ENCODE measurements at regions not wholly inside any gene's neighbourhood (a gene's known extent, or its start where the extent isn't known, plus 50 kb on each side); places are given as distances from the start of the nearest gene placed in this dataset.

DNA sequence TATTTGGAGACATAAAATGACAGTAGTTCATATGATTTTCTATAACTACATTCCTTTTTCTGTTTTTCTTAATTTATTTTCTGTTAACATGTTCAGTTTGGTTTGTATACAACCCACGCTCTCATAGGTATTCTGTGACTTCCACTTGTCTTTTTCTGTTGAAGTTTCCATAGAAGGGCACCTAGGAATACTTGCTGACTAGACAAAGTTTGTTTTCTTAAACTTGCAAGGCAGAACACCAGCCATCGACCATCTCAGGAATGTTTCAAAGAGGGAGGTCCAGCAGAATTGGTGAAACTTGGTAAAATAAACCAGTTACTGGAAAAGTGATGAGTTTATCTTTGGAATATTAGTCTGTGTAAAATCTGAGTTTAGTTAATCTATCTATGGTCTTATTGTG is 403.2 kb upstream of the CADM2 start:
- no peaks in the 10 kb centered on the region for H3K36me3 Mint-ChIP-seq (ENCODE audit: low read depth)
- TF ChIP-seq, protein P1, sequence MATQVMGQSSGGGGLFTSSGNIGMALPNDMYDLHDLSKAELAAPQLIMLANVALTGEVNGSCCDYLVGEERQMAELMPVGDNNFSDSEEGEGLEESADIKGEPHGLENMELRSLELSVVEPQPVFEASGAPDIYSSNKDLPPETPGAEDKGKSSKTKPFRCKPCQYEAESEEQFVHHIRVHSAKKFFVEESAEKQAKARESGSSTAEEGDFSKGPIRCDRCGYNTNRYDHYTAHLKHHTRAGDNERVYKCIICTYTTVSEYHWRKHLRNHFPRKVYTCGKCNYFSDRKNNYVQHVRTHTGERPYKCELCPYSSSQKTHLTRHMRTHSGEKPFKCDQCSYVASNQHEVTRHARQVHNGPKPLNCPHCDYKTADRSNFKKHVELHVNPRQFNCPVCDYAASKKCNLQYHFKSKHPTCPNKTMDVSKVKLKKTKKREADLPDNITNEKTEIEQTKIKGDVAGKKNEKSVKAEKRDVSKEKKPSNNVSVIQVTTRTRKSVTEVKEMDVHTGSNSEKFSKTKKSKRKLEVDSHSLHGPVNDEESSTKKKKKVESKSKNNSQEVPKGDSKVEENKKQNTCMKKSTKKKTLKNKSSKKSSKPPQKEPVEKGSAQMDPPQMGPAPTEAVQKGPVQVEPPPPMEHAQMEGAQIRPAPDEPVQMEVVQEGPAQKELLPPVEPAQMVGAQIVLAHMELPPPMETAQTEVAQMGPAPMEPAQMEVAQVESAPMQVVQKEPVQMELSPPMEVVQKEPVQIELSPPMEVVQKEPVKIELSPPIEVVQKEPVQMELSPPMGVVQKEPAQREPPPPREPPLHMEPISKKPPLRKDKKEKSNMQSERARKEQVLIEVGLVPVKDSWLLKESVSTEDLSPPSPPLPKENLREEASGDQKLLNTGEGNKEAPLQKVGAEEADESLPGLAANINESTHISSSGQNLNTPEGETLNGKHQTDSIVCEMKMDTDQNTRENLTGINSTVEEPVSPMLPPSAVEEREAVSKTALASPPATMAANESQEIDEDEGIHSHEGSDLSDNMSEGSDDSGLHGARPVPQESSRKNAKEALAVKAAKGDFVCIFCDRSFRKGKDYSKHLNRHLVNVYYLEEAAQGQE (IDR thresholded peaks at IDR 0.05; ENCODE audit: unreplicated experiment) = no peak
- TF ChIP-seq EZH2 (IDR thresholded peaks at IDR 0.05; ENCODE audit: low read depth, unreplicated experiment) (no peak), CREB1 (CRISPR knock-in tag; IDR thresholded peaks at IDR 0.05; ENCODE audit: low read depth) (no peak), STAT1 (IDR thresholded peaks at IDR 0.05; ENCODE audit: unreplicated experiment) (no peak), EZH2phosphoT487 (IDR thresholded peaks at IDR 0.05; ENCODE audit: unreplicated experiment) (no peak), NANOG (IDR thresholded peaks at IDR 0.05; ENCODE audit: borderline replicate concordance) (no peak), JUNB (IDR thresholded peaks at IDR 0.05; ENCODE audit: unreplicated experiment) (no peak), POLR2AphosphoS5 (IDR thresholded peaks at IDR 0.05; ENCODE audit: low read depth) (no peak)
- TF ChIP-seq, protein P2, sequence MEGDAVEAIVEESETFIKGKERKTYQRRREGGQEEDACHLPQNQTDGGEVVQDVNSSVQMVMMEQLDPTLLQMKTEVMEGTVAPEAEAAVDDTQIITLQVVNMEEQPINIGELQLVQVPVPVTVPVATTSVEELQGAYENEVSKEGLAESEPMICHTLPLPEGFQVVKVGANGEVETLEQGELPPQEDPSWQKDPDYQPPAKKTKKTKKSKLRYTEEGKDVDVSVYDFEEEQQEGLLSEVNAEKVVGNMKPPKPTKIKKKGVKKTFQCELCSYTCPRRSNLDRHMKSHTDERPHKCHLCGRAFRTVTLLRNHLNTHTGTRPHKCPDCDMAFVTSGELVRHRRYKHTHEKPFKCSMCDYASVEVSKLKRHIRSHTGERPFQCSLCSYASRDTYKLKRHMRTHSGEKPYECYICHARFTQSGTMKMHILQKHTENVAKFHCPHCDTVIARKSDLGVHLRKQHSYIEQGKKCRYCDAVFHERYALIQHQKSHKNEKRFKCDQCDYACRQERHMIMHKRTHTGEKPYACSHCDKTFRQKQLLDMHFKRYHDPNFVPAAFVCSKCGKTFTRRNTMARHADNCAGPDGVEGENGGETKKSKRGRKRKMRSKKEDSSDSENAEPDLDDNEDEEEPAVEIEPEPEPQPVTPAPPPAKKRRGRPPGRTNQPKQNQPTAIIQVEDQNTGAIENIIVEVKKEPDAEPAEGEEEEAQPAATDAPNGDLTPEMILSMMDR (conservative IDR thresholded peaks at IDR 0.05; ENCODE audit: low read depth in 2 of 2) = no peak
- DNase-seq (ENCODE audit: low spot score) (no peak), ATAC-seq (no peak)
- Histone ChIP-seq H3K9me2 (ENCODE audit: insufficient read depth) (no peaks in the 10 kb centered on the region), H4K20me1 (replicated peaks; ENCODE audit: insufficient read depth) (no peaks in the 10 kb centered on the region), H3K4me3 (no peak overlapping the region), H3F3A (replicated peaks; ENCODE audit: low read depth) (no peaks in the 10 kb centered on the region), H3K79me2 (replicated peaks; ENCODE audit: insufficient read depth) (no peaks in the 10 kb centered on the region), H2AFZ (no peak overlapping the region), H3K27me3 (ENCODE audit: insufficient read depth) (no peaks in the 10 kb centered on the region), H3K36me3 (ENCODE audit: insufficient read depth) (no peaks in the 10 kb centered on the region), H3K4me1 (ENCODE audit: insufficient read depth) (no peaks in the 10 kb centered on the region), H3K27ac (ENCODE audit: low read depth) (no peak overlapping the region), H3K4me2 (no peak overlapping the region)
- H3K27ac Mint-ChIP-seq = no peak overlapping the region
- no peaks in the 10 kb centered on the region for H3K9me3 Mint-ChIP-seq
- H3K4me1 Mint-ChIP-seq = peaks cover 5% of the 10 kb centered on the region
- no peaks in the 10 kb centered on the region for H3K27me3 Mint-ChIP-seq (ENCODE audit: insufficient read depth, low read depth, poor library complexity)
- H3K4me3 Mint-ChIP-seq = no peak overlapping the region

DNA sequence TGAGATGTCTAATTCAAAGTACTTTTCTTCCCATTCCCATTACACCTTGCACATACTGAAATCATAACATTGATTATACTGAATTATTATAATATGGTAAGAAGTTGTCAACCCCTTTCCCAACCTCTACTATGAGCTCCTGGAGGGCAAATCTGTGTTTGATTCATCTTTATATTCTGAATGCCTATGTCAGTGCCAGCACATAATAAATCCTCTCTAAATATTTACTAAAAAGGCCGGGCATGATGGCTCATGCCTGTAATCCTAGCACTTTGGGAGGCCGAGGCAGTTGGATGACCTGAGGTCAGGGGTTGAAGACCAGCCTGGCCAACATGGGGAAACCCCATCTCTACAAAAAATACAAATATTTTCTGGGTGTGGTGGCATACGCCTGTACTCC is 392.5 kb upstream of the CADM2 start:
- no peak overlapping the region for H3K4me2 ChIP-seq
- no peaks in the 10 kb centered on the region for H3F3A ChIP-seq (replicated peaks; ENCODE audit: low read depth)
- H3K9me2 ChIP-seq (ENCODE audit: insufficient read depth) = 0 out of 2 replicates have a peak, but pooled peaks cover 3% of the 10 kb centered on the region
- H3K79me2 ChIP-seq (replicated peaks; ENCODE audit: insufficient read depth) = no peaks in the 10 kb centered on the region
- no peak overlapping the region for H3K4me3 ChIP-seq
- no peaks in the 10 kb centered on the region for H3K27me3 Mint-ChIP-seq (ENCODE audit: insufficient read depth, low read depth, poor library complexity)
- H3K27ac Mint-ChIP-seq = no peak overlapping the region
- H3K27ac ChIP-seq (ENCODE audit: low read depth) = no peak overlapping the region
- H3K4me3 Mint-ChIP-seq = no peak overlapping the region
- no peaks in the 10 kb centered on the region for H3K27me3 ChIP-seq (ENCODE audit: insufficient read depth)
- ATAC-seq (no peak), DNase-seq (ENCODE audit: low spot score) (no peak)
- H3K36me3 Mint-ChIP-seq (ENCODE audit: low read depth) = no peaks in the 10 kb centered on the region
- peaks cover 4% of the 10 kb centered on the region; the same call in 1 of the 3 replicates for H3K9me3 Mint-ChIP-seq
- H2AFZ ChIP-seq = no peak overlapping the region
- H4K20me1 ChIP-seq (replicated peaks; ENCODE audit: insufficient read depth) = no peaks in the 10 kb centered on the region
- no peaks in the 10 kb centered on the region for H3K4me1 ChIP-seq (ENCODE audit: insufficient read depth)
- H3K36me3 ChIP-seq (ENCODE audit: insufficient read depth) = no peaks in the 10 kb centered on the region
- H3K4me1 Mint-ChIP-seq = no peaks in the 10 kb centered on the region
- no peak for TF ChIP-seq EZH2phosphoT487 (IDR thresholded peaks at IDR 0.05; ENCODE audit: unreplicated experiment)
- no peak for TF ChIP-seq POLR2AphosphoS5 (IDR thresholded peaks at IDR 0.05; ENCODE audit: low read depth)
- TF ChIP-seq ZNF114 (CRISPR knock-in tag; IDR thresholded peaks at IDR 0.05) = no peak
- TF ChIP-seq CREB1 (CRISPR knock-in tag; IDR thresholded peaks at IDR 0.05; ENCODE audit: low read depth) = no peak
- no peak for TF ChIP-seq JUNB (IDR thresholded peaks at IDR 0.05; ENCODE audit: unreplicated experiment)
- TF ChIP-seq, protein P2 (conservative IDR thresholded peaks at IDR 0.05; ENCODE audit: low read depth in 2 of 2) = no peak
- TF ChIP-seq NANOG (IDR thresholded peaks at IDR 0.05; ENCODE audit: borderline replicate concordance) = no peak
- no peak for TF ChIP-seq STAT1 (IDR thresholded peaks at IDR 0.05; ENCODE audit: unreplicated experiment)
- TF ChIP-seq, protein P1 (IDR thresholded peaks at IDR 0.05; ENCODE audit: unreplicated experiment) = no peak
- no peak for TF ChIP-seq ZNF331 (CRISPR knock-in tag; IDR thresholded peaks at IDR 0.05; ENCODE audit: low read depth)
